GM19239 (cell line): ENCODE measurements at regions not wholly inside any gene's neighbourhood (a gene's known extent, or its start where the extent isn't known, plus 50 kb on each side); places are given as distances from the start of the nearest gene placed in this dataset.

Experiments used
- DNase-seq: peaks from one replicate; pipeline ENCODE4 v3.0.0; 2011; ENCODE audit warnings: low spot score; ENCODE audit not compliant: insufficient read length
- FAIRE-seq: peaks from 2 replicates; lab custom pipeline; 2011; peaks lifted over from hg19 to GRCh38; lab: Jason Lieb, UNC

- DNase-seq = no peak
- no peak for FAIRE-seq
Measured at GRCh38 chr14:82094829-82095345, 561.2 kb upstream of the SEL1L start.

DNA sequence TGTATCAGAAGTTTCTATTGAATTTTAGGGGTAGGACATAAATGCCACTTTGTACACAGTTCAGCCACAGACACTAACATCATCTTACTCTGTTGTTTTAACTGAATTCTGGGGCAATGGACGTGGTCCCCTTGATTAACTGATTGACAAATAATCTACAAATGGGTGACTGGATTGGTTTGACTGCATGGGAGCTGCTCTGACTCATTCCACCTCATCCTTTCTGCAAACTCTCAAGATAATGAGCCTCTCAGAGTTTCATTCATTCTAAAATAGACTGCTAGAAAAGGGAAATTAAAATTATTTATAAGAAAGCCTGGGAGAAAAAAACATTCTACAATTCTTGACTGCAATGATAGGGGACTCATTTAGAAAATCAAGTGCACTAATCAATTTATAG is 570.4 kb upstream of the SEL1L start:
- FAIRE-seq (no peak), DNase-seq (no peak)

GRCh38 chr14:82112210-82112839 is 578.7 kb upstream of the SEL1L start:
- DNase-seq (no peak), FAIRE-seq (no peak)

DNA sequence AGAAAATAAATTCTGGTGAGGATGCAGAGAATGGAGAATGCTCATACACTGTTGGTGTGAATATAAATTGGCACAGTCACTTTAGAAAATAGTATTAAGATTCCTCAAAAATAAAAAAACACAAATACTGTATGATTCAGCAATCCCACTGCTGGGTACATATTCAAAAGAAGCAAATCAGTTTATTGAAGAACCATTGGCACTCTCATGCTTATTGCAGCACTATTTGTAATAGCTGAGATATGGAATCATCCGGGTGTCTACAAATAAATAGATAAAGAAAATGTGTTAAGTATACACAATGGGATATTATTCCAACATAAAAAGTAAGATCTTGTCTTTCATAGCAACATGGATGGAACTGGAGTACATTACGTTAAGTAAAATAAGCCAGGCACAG is 579.4 kb upstream of the SEL1L start:
- DNase-seq = no peak
- FAIRE-seq = no peak

- no peak for DNase-seq
- FAIRE-seq = no peak
Measured at GRCh38 chr14:82113710-82114109, 580.1 kb upstream of the SEL1L start.

DNA sequence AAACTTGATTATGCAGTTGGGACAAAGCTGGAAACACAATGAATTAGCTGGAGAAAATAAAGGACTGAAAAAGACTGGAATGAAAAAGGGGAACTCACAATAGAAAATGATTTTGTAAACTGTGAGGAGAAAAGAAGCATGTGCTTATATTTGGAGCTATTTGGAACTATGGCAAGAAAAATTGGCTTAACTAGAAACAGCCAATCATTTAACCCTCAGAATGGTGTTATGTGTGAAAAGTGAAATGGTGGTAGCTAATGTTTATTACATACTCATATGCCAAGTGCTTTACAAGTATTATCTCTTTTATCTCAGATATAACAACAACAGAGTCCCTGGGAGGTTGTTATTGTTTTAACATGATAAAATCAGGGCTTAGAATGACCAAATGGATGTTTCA is 583.1 kb upstream of the SEL1L start:
- no peak for DNase-seq
- no peak for FAIRE-seq

DNA sequence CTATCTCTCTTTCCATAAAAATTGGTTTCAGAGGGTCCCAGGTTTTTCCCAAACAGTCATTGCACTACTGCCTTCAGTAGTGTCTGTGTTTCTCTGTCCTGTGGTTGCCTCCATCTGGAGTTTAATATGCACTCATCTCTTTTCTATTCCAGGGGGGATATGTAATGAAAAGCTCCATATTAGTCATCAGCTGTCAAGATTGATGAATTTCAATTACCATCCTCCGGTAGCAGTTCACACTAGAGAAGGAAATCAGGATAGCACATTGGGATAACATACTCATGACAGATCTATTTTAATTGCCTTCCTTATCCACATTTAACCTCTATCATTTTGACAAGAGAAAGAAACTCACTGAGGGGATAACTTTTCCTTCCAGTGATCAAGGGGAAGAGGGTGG is 589.0 kb upstream of the SEL1L start:
- FAIRE-seq = no peak
- no peak for DNase-seq

DNA sequence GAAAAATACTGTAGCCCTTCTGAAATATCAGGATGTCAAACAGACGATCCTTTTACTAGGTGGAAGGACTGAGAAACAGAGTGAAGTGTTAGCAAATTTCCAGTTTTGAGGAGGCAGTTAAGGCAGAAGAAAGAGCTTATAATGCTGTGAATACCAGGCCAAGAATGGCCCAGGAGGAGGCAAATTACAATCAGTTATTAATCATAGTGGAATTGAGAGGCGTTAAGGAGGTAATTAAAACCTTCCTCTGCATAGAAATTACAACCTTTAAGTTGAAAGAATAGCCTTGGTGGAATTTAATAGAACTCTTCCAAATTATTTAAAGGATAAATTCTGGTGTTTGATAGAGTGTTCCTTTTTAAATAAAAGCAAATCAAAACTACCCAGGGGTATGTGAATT is 590.9 kb upstream of the SEL1L start:
- FAIRE-seq = no peak

DNA sequence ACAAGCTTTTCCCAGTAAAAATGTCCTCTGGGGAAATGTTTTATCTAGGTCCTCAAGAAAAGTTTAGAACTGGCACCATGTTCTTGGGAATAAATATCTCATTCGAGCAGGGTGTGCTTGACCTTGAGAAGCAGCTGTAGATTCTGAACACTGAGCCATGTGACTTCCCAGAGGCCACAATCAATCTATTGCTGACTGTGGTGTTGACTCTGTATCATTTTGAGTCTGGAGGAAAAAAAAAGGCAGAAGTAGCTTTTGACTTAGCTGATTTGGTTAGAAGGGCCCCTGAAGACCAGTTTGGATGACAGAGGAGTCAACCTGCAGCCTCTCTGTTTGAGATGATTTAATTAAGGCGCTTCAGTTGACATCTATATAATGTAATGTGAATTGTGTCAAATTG is 592.4 kb upstream of the SEL1L start:
- no peak for FAIRE-seq
- no peak for DNase-seq

More for the DNA sequence above, 590.9 kb upstream of the SEL1L start:
- DNase-seq = no peak

- DNase-seq (no peak), FAIRE-seq (no peak)
Measured at GRCh38 chr14:82134411-82134810, 600.8 kb upstream of the SEL1L start.

- no peak for FAIRE-seq
- no peak for DNase-seq
Measured at GRCh38 chr14:82138431-82138830, 604.8 kb upstream of the SEL1L start.

DNA sequence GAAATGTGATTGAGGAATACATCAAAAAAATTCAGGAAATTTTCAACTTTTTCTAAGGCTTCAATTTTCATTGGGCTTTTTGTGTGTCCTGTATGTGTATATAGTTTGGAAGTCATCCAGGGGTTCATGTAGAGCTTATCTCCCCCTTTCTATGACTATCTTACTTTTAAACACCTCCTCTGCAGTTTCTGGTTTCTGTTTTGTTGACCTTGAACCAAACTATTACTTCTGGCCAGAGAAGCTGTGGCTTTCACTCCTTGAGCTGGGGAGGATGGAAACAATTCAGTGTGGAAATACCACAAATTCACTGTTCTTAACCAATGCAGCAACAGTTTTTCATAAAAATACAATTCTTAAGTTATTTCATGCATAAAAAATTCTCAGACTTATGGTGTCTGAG is 613.2 kb upstream of the SEL1L start:
- FAIRE-seq = no peak
- DNase-seq = no peak

GRCh38 chr14:82153689-82154088 is 620.0 kb upstream of the SEL1L start:
- FAIRE-seq = no peak
- DNase-seq = no peak

DNA sequence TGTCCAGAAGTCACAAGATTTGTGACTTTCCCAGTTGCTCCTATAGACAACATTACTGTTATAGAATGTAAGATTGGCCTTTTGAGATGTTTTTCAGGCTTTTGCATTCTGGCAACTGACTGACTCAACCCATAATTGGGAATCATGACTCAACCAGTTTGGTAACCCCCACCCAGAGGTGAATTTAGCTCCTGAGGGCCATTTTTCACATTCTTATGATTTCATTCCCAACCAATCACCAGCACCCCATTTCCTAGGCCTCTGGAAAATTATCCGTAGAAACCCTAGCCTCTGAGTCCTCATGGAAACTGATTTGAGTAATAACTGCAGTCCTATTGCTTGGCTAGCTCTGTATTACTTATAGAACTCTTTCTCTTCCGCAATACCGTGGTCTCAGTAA is 626.0 kb upstream of the SEL1L start:
- FAIRE-seq = no peak

DNA sequence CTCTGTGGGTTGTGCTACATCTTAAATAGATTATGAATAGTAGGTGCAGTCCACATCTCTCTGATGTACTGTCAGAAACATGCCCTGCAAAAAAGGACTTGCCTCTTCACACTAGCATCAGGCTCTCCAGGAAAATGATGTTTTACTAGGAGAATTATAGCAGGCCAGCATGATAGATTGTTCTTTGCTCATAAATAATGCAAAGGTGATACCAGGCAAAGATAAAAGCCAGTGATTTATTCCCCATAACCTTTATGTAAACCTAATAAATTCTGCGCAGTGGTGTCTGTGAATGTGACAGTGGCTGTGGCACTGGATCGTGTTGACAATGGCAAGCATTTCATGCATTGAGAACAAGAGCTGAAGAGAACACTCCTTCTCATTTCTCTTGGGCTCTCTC is 646.5 kb upstream of the SEL1L start:
- no peak for DNase-seq
- FAIRE-seq = no peak

More for the DNA sequence above, 626.0 kb upstream of the SEL1L start:
- DNase-seq = no peak

GRCh38 chr14:82182646-82183045 is 649.0 kb upstream of the SEL1L start:
- DNase-seq = no peak
- no peak for FAIRE-seq

DNA sequence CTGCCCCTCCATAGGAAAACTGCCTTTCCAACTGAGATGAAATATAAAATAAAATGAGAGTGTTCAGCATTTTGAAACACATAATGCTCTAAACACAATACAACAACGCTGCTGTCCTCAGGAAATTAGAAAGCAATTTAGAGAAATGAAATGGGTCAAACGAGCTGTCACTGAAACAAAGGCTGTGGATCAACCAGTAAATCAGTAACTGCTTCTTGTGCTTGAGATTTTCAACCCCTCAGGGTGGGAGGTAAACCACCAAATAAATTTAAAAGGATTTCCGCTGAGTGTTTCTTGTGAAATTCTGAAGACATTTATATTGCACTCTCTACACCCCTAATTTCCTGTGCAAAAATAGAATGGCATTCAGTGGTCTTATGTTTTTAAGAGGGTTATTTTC is 657.1 kb upstream of the SEL1L start:
- no peak for DNase-seq
- FAIRE-seq = no peak

DNA sequence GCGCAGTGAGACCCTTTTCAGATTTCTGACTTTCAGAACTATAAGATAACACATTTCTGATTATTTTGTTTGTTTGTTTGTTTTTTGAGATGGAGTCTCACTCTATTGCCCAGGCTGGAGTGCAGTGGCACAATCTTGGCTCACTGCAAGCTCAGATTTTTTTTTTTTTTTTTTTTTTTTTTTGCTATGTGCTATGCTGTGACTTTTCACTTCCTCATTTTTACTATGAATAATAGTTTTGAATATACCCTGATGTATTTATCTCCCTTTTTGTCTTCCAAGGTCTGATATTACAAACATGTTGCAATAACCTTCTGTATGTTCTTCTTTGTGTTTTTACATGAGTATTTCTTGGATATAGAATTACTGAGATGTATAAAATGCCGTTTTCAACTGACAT is 658.7 kb upstream of the SEL1L start:
- no peak for DNase-seq
- FAIRE-seq = no peak

DNA sequence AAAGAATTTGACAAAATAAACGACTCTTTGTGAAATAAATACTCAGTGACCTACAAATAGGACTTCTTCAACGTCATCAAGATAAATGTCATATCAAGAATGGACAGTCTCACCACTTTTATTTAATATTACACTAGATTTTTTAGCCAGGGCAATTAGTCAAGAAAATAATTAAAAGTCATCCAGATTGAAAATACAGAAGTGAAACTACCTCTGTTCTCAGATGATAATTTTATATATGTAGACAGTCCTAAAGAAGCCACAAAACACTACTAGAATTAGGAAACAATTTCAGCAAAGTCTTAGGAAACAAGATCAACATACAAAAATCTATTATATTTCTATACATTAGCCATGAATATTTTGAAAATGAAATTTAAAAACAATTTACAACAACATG is 689.6 kb upstream of the SEL1L start:
- DNase-seq = no peak
- FAIRE-seq = no peak

DNA sequence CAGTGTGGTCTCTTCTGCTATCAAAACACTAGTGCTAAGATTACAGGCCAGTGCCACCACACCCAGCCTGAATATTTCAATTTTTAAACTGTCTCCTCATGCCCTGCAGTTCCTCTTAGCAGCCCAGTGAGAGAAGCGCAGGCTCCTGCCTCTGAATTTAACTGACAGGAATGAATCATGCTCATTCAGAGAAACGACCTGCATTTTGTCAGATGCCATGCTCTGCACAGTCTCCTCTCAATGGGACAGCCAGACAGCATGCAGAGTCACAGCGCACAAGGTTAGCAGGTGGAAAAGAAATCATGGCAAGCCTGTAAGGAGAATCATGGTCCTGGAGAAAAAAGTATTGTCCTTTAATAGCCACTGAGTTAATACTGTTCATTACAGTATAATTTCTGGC is 691.0 kb upstream of the SEL1L start:
- DNase-seq (no peak), FAIRE-seq (no peak)

DNA sequence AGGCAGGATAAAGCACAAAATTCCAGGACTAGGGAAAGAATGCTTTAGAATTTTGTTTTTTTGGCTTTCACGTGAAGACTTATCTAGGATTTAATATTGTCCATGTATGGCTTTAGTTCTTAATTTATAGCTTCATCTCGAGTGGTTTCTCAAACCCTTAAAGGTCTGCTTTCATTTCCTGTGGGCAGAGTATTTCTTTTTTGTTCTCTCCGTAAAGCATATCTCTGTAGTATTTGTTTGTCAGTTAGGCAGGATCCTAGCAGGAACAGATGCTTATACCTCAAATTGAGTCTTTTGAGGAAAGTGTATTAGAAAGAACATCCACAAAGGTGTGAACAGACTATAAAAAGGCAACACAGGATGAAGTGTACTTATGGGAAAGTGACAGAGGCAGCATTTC is 697.1 kb upstream of the SEL1L start:
- FAIRE-seq (no peak), DNase-seq (no peak)

DNA sequence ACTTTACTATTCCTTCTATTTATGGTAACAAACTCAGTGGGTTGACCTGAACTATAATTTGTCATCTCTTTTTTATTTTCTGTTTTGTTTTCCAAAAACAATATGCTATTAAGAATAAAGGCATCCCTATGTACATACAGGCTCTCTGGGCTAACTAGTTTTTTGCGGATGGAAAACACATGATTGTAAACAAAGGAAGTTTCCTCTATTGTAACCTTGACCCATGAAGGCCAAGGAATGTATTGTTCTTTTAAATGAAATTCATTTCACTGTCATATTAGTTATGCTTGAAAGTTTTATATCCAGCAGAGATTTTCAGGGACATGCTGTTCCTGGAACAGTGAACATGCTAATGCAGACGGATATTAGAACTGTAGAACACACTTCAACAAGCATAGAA is 705.0 kb upstream of the SEL1L start:
- DNase-seq (no peak), FAIRE-seq (no peak)

DNA sequence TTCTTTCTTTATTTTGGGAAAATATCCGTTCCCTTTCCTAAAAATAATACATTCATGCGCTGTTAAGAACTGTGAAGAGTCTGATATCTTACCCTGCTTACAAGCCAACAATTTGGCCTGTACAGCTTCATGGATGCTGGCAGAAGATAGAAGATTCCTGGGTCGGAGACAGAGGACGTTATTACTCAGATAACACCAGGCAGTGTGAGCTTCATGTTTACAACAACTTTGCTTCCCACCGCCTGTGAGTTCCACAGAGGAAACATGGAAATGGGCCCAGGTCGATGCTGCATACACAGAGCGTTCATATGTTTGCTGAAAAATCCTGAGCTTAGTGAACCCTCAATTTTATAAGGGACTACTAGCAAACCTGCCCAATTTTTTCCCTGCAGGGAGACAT is 705.6 kb upstream of the SEL1L start:
- DNase-seq (no peak), FAIRE-seq (no peak)
